Astrocyte (in vitro differentiated cells and primary cell): ENCODE measurements at regions not wholly inside any gene's neighbourhood (a gene's known extent, or its start where the extent isn't known, plus 50 kb on each side); places are given as distances from the start of the nearest gene placed in this dataset.

Source experiments
- DNase-seq: peaks from one replicate; pipeline ENCODE4 v3.0.0-alpha.2; 2010; ENCODE audit warnings: low read depth
- FAIRE-seq: peaks from 2 replicates; lab custom pipeline; 2011; peaks lifted over from hg19 to GRCh38; lab: Jason Lieb, UNC
- H2AFZ ChIP-seq: 2 replicates; pipeline ENCODE4 v1.6.0; 2012; ENCODE audit warnings: low read depth, low read length, inconsistent platforms
- H3K27ac ChIP-seq: 2 replicates; pipeline ENCODE4 v1.5.1; 2011; ENCODE audit warnings: low read depth, low read length, inconsistent platforms
- H3K27me3 ChIP-seq: 2 replicates; pipeline ENCODE4 v1.6.0; 2011; ENCODE audit warnings: low read length, inconsistent platforms; ENCODE audit not compliant: insufficient read depth
- H3K36me3 ChIP-seq: 2 replicates; pipeline ENCODE4 v1.5.1; 2011; ENCODE audit warnings: low read length, inconsistent platforms; ENCODE audit not compliant: insufficient read depth
- H3K4me1 ChIP-seq: 2 replicates; pipeline ENCODE4 v1.5.1; 2011; ENCODE audit warnings: low read length, inconsistent platforms; ENCODE audit not compliant: insufficient read depth
- H3K4me2 ChIP-seq: 2 replicates; pipeline ENCODE4 v1.6.0; 2012; ENCODE audit warnings: low read length, inconsistent platforms
- H3K4me3 ChIP-seq: 2 replicates; pipeline ENCODE4 v1.5.1; 2011; ENCODE audit warnings: low read depth, mild to moderate bottlenecking, low read length, inconsistent platforms; ENCODE audit not compliant: insufficient read depth
- H3K79me2 ChIP-seq: 2 replicates; pipeline ENCODE4 v1.6.0; 2012; ENCODE audit warnings: mild to moderate bottlenecking, low read length, inconsistent platforms; ENCODE audit not compliant: insufficient read depth
- H3K9ac ChIP-seq: 2 replicates; pipeline ENCODE4 v1.6.0; 2012; ENCODE audit warnings: mild to moderate bottlenecking, low read length, inconsistent platforms
- H3K9me3 ChIP-seq: 2 replicates; pipeline ENCODE4 v1.5.1; 2012; ENCODE audit warnings: low read depth, mild to moderate bottlenecking, low read length, inconsistent platforms; ENCODE audit not compliant: insufficient read depth
- H4K20me1 ChIP-seq: 2 replicates; pipeline ENCODE4 v1.6.0; 2012; ENCODE audit warnings: low read length, inconsistent platforms; ENCODE audit not compliant: insufficient read depth
- H3K27ac Mint-ChIP-seq: one replicate; pipeline ENCODE4 v1.8.0; 2021; ENCODE audit warnings: mild to moderate bottlenecking, mixed read lengths; ENCODE audit not compliant: unreplicated experiment
- H3K27me3 Mint-ChIP-seq: one replicate; pipeline ENCODE4 v1.8.0; 2021; ENCODE audit warnings: low read depth, mixed read lengths; ENCODE audit not compliant: unreplicated experiment
- H3K36me3 Mint-ChIP-seq: one replicate; pipeline ENCODE4 v1.8.0; 2021; ENCODE audit warnings: low read depth, mixed read lengths; ENCODE audit not compliant: unreplicated experiment
- H3K4me1 Mint-ChIP-seq: one replicate; pipeline ENCODE4 v1.8.0; 2021; ENCODE audit warnings: low read depth, mixed read lengths; ENCODE audit not compliant: unreplicated experiment
- H3K4me3 Mint-ChIP-seq: one replicate; pipeline ENCODE4 v1.8.0; 2021; ENCODE audit warnings: mild to moderate bottlenecking, moderate library complexity, mixed read lengths; ENCODE audit not compliant: unreplicated experiment
- H3K9me3 Mint-ChIP-seq: one replicate; pipeline ENCODE4 v1.8.0; 2021; ENCODE audit warnings: mild to moderate bottlenecking, mixed read lengths; ENCODE audit not compliant: unreplicated experiment
- CTCF ChIP-seq: IDR thresholded peaks from 2 replicates; pipeline ENCODE4 v1.5.1; 2011; ENCODE audit warnings: low read depth, mild to moderate bottlenecking, inconsistent platforms, low read length, moderate library complexity; ENCODE audit not compliant: insufficient read depth
- EZH2 ChIP-seq: IDR thresholded peaks from 2 replicates; pipeline ENCODE4 v1.6.1; 2012; ENCODE audit warnings: mild to moderate bottlenecking, low read length, inconsistent platforms; ENCODE audit not compliant: insufficient read depth

- Histone ChIP-seq H3K27ac (no peak overlapping the region), H3K9me3 (no peaks in the 10 kb centered on the region), H2AFZ (no peak overlapping the region), H3K79me2 (no peaks in the 10 kb centered on the region), H3K9ac (no peak overlapping the region), H3K36me3 (no peaks in the 10 kb centered on the region), H3K4me3 (no peak overlapping the region), H3K4me1 (no peaks in the 10 kb centered on the region), H3K4me2 (no peak overlapping the region), H3K27me3 (no peaks in the 10 kb centered on the region), H4K20me1 (no peaks in the 10 kb centered on the region)
- Mint-ChIP-seq H3K9me3 (no peaks in the 10 kb centered on the region), H3K27ac (no peak overlapping the region), H3K27me3 (peaks cover 3% of the 10 kb centered on the region), H3K4me1 (no peaks in the 10 kb centered on the region), H3K36me3 (no peaks in the 10 kb centered on the region), H3K4me3 (no peak overlapping the region)
- DNase-seq (no peak), FAIRE-seq (no peak)
- no peak for TF ChIP-seq EZH2
- TF ChIP-seq CTCF: no peak
Observed at GRCh38 chr2:19426144-19426543, 67.7 kb upstream of the OSR1 start.

GRCh38 chr2:19425419-19425818 is 67.0 kb upstream of the OSR1 start:
- Histone ChIP-seq H3K9me3 (no peaks in the 10 kb centered on the region), H3K27ac (no peak overlapping the region), H3K4me1 (no peaks in the 10 kb centered on the region), H3K4me3 (no peak overlapping the region), H3K36me3 (no peaks in the 10 kb centered on the region), H3K27me3 (no peaks in the 10 kb centered on the region), H3K9ac (no peak overlapping the region), H3K79me2 (no peaks in the 10 kb centered on the region), H4K20me1 (no peaks in the 10 kb centered on the region), H2AFZ (no peak overlapping the region), H3K4me2 (no peak overlapping the region)
- no peak overlapping the region for H3K4me3 Mint-ChIP-seq
- FAIRE-seq (no peak), DNase-seq (no peak)
- H3K27me3 Mint-ChIP-seq: no peaks in the 10 kb centered on the region
- no peaks in the 10 kb centered on the region for H3K9me3 Mint-ChIP-seq
- TF ChIP-seq EZH2: no peak
- TF ChIP-seq CTCF: no peak
- H3K4me1 Mint-ChIP-seq: no peaks in the 10 kb centered on the region
- H3K27ac Mint-ChIP-seq: no peak overlapping the region
- H3K36me3 Mint-ChIP-seq: no peaks in the 10 kb centered on the region

GRCh38 chr2:19419211-19419880 is 60.9 kb upstream of the OSR1 start:
- no peak overlapping the region for H2AFZ ChIP-seq
- FAIRE-seq (no peak), DNase-seq (no peak)
- TF ChIP-seq CTCF (no peak), EZH2 (no peak)
- Mint-ChIP-seq H3K36me3 (no peaks in the 10 kb centered on the region), H3K4me3 (no peak overlapping the region), H3K4me1 (no peaks in the 10 kb centered on the region), H3K27ac (no peak overlapping the region), H3K27me3 (no peaks in the 10 kb centered on the region), H3K9me3 (no peaks in the 10 kb centered on the region)
- H4K20me1 ChIP-seq: no peaks in the 10 kb centered on the region
- H3K79me2 ChIP-seq: no peaks in the 10 kb centered on the region
- H3K9ac ChIP-seq: no peak overlapping the region
- peaks cover 3% of the 10 kb centered on the region for H3K27me3 ChIP-seq
- H3K4me3 ChIP-seq: no peak overlapping the region
- H3K27ac ChIP-seq: no peak overlapping the region
- no peaks in the 10 kb centered on the region for H3K9me3 ChIP-seq
- no peaks in the 10 kb centered on the region for H3K4me1 ChIP-seq
- H3K4me2 ChIP-seq: no peak overlapping the region
- no peaks in the 10 kb centered on the region for H3K36me3 ChIP-seq
